Right lobe of liver (tissue), 6 donors: ENCODE measurements at regions not wholly inside any gene's neighbourhood (a gene's known extent, or its start where the extent isn't known, plus 50 kb on each side); places are given as distances from the start of the nearest gene placed in this dataset.

ENCODE experiments used
- ATAC-seq, 4 donors: fragments of 200-7000 bp; cut with Tn5 transposase; one replicate each; pipeline ENCODE4 v1.9.1; 2020; ENCODE audit warnings: mild to moderate bottlenecking in 4 of 4, moderate library complexity in 4 of 4
- DNase-seq, 3 donors: peaks; one replicate each; pipeline ENCODE4 v3.0.0-alpha.2; 2020
- H3K27ac ChIP-seq, 3 donors: fragments of 200-600 bp; one replicate each; pipeline ENCODE4 v1.8.0; 2022
- H3K27me3 ChIP-seq, 2 donors: fragments of 200-600 bp; one replicate each; pipeline ENCODE4 v1.8.0; 2022
- H3K36me3 ChIP-seq, 4 donors: fragments of 200-600 bp; sonication (generic) in 1 of 4; one replicate each; pipeline versions ENCODE4 v1.5.1 to v1.8.0; 2017 to 2022; ENCODE audit warnings: control low read depth in 1 of 4
- H3K4me1 ChIP-seq, 4 donors: fragments of 200-600 bp; sonication (generic) in 1 of 4; one replicate each; pipeline versions ENCODE4 v1.5.1 to v1.8.0; 2017 to 2022; ENCODE audit warnings: control low read depth in 1 of 4
- H3K4me3 ChIP-seq, 3 donors: fragments of 200-600 bp; one replicate each; pipeline ENCODE4 v1.8.0; 2022
- H3K9me3 ChIP-seq, 4 donors: fragments of 200-600 bp; sonication (generic) in 1 of 4; one replicate each; pipeline versions ENCODE4 v1.5.1 to v1.8.0; 2017 to 2022; ENCODE audit warnings: control low read depth in 1 of 4
- CTCF ChIP-seq, 4 donors: fragments of 200-600 bp in 3 of 4; fragments of 450-650 bp in 1 of 4; IDR thresholded peaks; one replicate each; pipeline versions ENCODE4 v1.5.1 to v1.8.0; 2016 to 2022; ENCODE audit warnings: antibody characterized with exemption in 4 of 4, mild to moderate bottlenecking in 2 of 4
- POLR2A ChIP-seq: fragments of 450-650 bp; IDR thresholded peaks from one replicate; pipeline ENCODE4 v1.6.1; 2017; ENCODE audit warnings: antibody characterized with exemption, mild to moderate bottlenecking
- WGBS: methylation state at CpG from one replicate; pipeline ENCODE4 v1.1.6; 2018; ENCODE audit warnings: low coverage, low lambda C conversion rate; ENCODE audit not compliant: insufficient coverage; ENCODE audit errors: missing lambda C conversion rate; 5-methylcytosine and 5-hydroxymethylcytosine counted together
- intact Hi-C, 2 donors: fragments of 100-400 bp; cut with DNase I; formaldehyde crosslinking; loops; one replicate each; pipeline versions ENCODE4 v1.11.2 to v1.14.1; 2022
- donor health status: DM: no; HTN: yes; CAD: no.
- donor health status: DM: no; HTN: no; CAD: no.
- donor health status: DM: no; HTN: no; CAD: no.
- donor health status: DM: no; HTN: yes; CAD: no.
- donor health status: DM: no; HTN: yes; CAD: no.

GRCh38 chr14:97346675-97347074, 549.5 kb downstream of the VRK1 start:
- H3K27me3 ChIP-seq = no peaks in the 10 kb centered on the region
- TF ChIP-seq POLR2A (no peak), CTCF (IDR thresholded peaks at IDR 0.05) (no peak)
- intact Hi-C loops = no loop called here
- H3K4me3 ChIP-seq = no peak overlapping the region
- no peak overlapping the region for H3K27ac ChIP-seq
- DNase-seq (no peak), ATAC-seq (no peak)
- WGBS = 61% methylated on average over 2 of the region's 3 CpGs
- H3K9me3 ChIP-seq = no peaks in the 10 kb centered on the region
- no peaks in the 10 kb centered on the region for H3K4me1 ChIP-seq
- H3K36me3 ChIP-seq = no peaks in the 10 kb centered on the region

GRCh38 chr14:97349463-97349862, 552.3 kb downstream of the VRK1 start:
- ATAC-seq (no peak), DNase-seq (no peak)
- no peaks in the 10 kb centered on the region for H3K4me1 ChIP-seq
- no peak for TF ChIP-seq POLR2A
- TF ChIP-seq CTCF (IDR thresholded peaks at IDR 0.05) = no peak
- no peaks in the 10 kb centered on the region for H3K36me3 ChIP-seq
- H3K4me3 ChIP-seq = no peak overlapping the region
- no peak overlapping the region for H3K27ac ChIP-seq
- WGBS = 38% methylated on average over 3 of the region's 3 CpGs
- H3K27me3 ChIP-seq = no peaks in the 10 kb centered on the region
- intact Hi-C loops = no loop called here
- no peaks in the 10 kb centered on the region for H3K9me3 ChIP-seq

- ATAC-seq = no peak
- H3K4me3 ChIP-seq = no peak overlapping the region
- H3K27ac ChIP-seq = no peak overlapping the region
- H3K4me1 ChIP-seq = no peaks in the 10 kb centered on the region
- no peaks in the 10 kb centered on the region for H3K27me3 ChIP-seq
- WGBS = 74% methylated on average over 3 of the region's 3 CpGs
- H3K9me3 ChIP-seq = no peaks in the 10 kb centered on the region
- H3K36me3 ChIP-seq = no peaks in the 10 kb centered on the region
- no peak for DNase-seq
- intact Hi-C loops = no loop called here
- TF ChIP-seq CTCF (IDR thresholded peaks at IDR 0.05) = no peak
- no peak for TF ChIP-seq POLR2A
These were observed 552.8 kb downstream of the VRK1 start for GRCh38 chr14:97349946-97350345.

- TF ChIP-seq CTCF (IDR thresholded peaks at IDR 0.05) (no peak), POLR2A (no peak)
- Histone ChIP-seq H3K27me3 (no peaks in the 10 kb centered on the region), H3K27ac (no peak overlapping the region), H3K4me3 (no peak overlapping the region), H3K36me3 (no peaks in the 10 kb centered on the region), H3K4me1 (no peaks in the 10 kb centered on the region), H3K9me3 (no peaks in the 10 kb centered on the region)
- no peak for DNase-seq
- ATAC-seq = no peak
- intact Hi-C loops = no loop called here
- WGBS = 68% methylated on average over 2 of the region's 2 CpGs
These were observed 553.2 kb downstream of the VRK1 start for GRCh38 chr14:97350415-97350814.
